GM12892 (cell line): ENCODE measurements at regions not wholly inside any gene's neighbourhood (a gene's known extent, or its start where the extent isn't known, plus 50 kb on each side); places are given as distances from the start of the nearest gene placed in this dataset.

ENCODE experiments used
- POLR2A ChIP-seq: IDR thresholded peaks from 2 replicates; pipeline ENCODE4 v1.6.1; 2011; ENCODE audit warnings: low read depth, low read length, control low read depth
- POLR2AphosphoS5 ChIP-seq: IDR thresholded peaks from 2 replicates; pipeline ENCODE4 v1.6.1; 2011; ENCODE audit warnings: low read depth, low read length, control low read depth
- TAF1 ChIP-seq: IDR thresholded peaks from 2 replicates; pipeline ENCODE4 v1.6.1; 2011; ENCODE audit warnings: low read depth, mild to moderate bottlenecking, control low read depth, low read length, borderline replicate concordance

DNA sequence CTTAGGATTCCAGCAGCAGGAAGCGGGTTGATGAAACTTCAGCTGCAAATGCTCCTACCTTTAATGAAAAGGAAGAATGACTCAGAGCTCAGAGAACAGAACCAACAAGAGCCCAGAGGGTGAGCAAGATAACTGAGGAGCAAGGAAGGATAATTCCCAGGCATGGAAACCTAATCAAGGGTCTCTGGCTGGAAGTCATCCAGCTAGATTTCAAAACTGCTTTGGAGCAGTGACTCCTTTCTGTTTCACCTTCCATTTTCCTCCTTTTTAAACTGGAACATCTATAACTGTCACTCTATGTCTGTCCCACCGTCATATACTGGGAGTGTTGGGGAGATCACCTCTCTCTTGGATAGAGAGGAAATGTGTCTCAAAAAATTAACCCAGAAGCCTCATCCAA, 148.4 kb upstream of the RAB6C start:
- no peak for TF ChIP-seq POLR2A
- TF ChIP-seq POLR2AphosphoS5: no peak
- no peak for TF ChIP-seq TAF1
